ENCODE measurements at regions not wholly inside any gene's neighbourhood (a gene's known extent, or its start where the extent isn't known, plus 50 kb on each side); places are given as distances from the start of the nearest gene placed in this dataset.

DNA sequence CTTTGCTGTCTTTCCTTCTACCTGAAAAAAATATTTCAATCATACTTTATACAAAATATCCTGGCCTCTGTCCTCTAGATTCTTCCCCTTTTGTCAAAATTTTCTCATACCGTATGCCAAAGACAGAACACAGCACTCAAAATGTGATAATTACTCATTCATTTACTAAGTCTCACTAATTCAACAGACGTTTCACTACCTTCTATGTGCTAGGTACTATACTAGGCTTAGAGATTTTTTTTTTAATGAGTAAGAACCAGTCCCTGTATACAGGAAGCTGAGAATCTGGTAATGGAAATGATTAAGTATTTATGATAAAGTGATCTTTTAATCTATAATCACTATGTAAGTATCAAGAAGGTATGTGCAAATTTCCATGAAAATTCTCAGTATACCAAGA lies 128.0 kb downstream of the ELAPOR2 start:
- Histone ChIP-seq H3K27ac (peak overlapping the region in 1 of 4 donors; percentile 50), H3K36me3 (no peaks in the 10 kb centered on the region), H3K9me3 (no peaks in the 10 kb centered on the region), H3K4me3 (no peak overlapping the region), H3K27me3 (no peaks in the 10 kb centered on the region), H3K4me1 (peaks cover 0 to 11% (median 0%) of the 10 kb centered on the region in 4 donors)
- TF ChIP-seq, protein P1, sequence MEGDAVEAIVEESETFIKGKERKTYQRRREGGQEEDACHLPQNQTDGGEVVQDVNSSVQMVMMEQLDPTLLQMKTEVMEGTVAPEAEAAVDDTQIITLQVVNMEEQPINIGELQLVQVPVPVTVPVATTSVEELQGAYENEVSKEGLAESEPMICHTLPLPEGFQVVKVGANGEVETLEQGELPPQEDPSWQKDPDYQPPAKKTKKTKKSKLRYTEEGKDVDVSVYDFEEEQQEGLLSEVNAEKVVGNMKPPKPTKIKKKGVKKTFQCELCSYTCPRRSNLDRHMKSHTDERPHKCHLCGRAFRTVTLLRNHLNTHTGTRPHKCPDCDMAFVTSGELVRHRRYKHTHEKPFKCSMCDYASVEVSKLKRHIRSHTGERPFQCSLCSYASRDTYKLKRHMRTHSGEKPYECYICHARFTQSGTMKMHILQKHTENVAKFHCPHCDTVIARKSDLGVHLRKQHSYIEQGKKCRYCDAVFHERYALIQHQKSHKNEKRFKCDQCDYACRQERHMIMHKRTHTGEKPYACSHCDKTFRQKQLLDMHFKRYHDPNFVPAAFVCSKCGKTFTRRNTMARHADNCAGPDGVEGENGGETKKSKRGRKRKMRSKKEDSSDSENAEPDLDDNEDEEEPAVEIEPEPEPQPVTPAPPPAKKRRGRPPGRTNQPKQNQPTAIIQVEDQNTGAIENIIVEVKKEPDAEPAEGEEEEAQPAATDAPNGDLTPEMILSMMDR (IDR thresholded peaks at IDR 0.05), result no peak
- TF ChIP-seq EP300 (IDR thresholded peaks at IDR 0.05) (no peak), POLR2A (IDR thresholded peaks at IDR 0.05) (no peak)
- WGBS, 2 donors, result 79 to 85% methylated on average over 2 of the region's 2 CpGs
- DNase-seq (ENCODE audit: low spot score in 2 of 2), result no peak

DNA sequence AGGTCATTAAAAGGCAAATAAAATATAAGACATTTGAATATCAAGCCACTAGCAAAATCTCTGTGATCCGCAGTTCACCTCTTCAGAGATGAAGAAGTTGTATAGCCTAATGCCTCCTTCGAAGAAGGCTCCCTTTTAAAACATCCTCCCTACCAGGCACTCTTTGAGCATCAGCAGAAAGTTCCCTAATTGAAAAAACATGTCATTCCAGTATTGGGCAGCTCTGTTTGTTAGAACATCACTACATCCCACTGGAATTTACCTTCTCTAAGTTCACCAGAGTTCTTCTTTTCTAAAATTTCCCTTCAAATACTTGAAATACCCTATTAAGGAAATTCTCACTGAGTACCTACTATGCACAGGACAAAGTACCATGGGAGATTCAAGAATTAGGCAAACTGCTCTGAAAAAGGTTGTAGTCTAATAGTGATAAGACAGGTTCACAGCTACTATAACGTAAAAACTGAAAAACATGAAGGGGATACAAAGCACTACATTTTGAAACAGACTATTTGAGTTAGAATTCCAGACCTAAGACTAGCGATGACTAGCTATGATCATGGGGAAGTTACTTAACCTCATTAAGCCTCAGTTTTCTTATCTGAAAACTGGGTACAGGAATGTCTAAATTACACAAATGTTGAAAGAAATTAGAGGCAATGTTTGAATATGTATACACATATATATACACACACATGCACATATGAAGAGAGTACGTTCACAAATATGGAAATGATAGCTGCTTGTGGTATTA lies 128.7 kb downstream of the ELAPOR2 start:
- no peak overlapping the region for H3K27ac ChIP-seq
- H3K4me1 ChIP-seq, result peaks cover 0 to 11% (median 0%) of the 10 kb centered on the region in 4 donors
- no peaks in the 10 kb centered on the region for H3K36me3 ChIP-seq
- no peak overlapping the region for H3K4me3 ChIP-seq
- WGBS, 2 donors, result 90 to 91% methylated on average over 5 of the region's 5 CpGs
- no peak for TF ChIP-seq EP300 (IDR thresholded peaks at IDR 0.05)
- TF ChIP-seq, protein P1 (IDR thresholded peaks at IDR 0.05), result no peak
- no peak for TF ChIP-seq POLR2A (IDR thresholded peaks at IDR 0.05)
- H3K9me3 ChIP-seq, result no peaks in the 10 kb centered on the region
- no peaks in the 10 kb centered on the region for H3K27me3 ChIP-seq
- no peak for DNase-seq (ENCODE audit: low spot score in 2 of 2)

DNA sequence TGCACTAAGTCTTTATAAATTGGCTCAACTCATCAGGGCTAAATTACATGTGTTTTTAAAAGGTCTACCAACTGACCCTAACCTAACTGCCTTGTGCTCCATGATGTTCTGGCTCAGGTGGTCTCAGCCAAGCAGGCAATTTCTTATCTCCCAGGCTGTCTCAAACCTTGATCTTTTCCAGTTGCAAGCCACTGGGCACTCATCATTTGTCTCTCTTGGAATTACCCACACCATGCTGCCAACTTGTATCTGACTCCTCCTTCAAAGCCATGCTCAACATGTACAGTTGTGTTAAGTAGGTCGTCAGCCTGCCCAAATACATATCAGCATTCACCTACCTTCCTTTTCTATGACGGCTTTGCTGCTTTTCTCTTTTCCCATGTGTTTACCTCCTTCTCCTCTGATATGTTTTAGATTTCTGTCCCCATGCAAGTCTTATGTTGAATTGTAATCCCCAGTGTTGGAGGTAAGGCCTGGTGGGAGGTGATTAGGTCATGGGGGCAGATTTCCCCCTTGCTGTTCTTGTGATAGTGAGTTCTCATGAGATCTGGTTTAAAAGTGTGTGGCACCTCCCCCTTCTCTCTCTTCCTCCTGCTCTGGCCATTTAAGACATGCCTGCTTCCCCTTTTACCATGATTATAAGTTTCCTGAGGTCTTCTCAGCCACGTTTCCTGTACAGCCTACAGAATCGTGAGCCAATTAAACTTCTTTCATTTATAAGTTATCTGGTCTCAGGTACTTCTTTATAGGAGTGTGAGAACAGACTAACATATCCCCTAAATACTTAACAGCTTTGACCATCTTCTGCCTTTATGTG lies 130.0 kb downstream of the ELAPOR2 start:
- no peak overlapping the region for H3K4me3 ChIP-seq
- H3K27me3 ChIP-seq, result no peaks in the 10 kb centered on the region
- no peak for DNase-seq (ENCODE audit: low spot score in 2 of 2)
- no peaks in the 10 kb centered on the region for H3K36me3 ChIP-seq
- H3K4me1 ChIP-seq, result peaks cover 0 to 11% (median 0%) of the 10 kb centered on the region in 4 donors
- no peak overlapping the region for H3K27ac ChIP-seq
- WGBS, 2 donors, result 69 to 77% methylated on average over 4 of the region's 4 CpGs
- TF ChIP-seq POLR2A (IDR thresholded peaks at IDR 0.05) (no peak), EP300 (IDR thresholded peaks at IDR 0.05) (no peak)
- TF ChIP-seq, protein P1 (IDR thresholded peaks at IDR 0.05), result no peak
- H3K9me3 ChIP-seq, result no peaks in the 10 kb centered on the region

DNA sequence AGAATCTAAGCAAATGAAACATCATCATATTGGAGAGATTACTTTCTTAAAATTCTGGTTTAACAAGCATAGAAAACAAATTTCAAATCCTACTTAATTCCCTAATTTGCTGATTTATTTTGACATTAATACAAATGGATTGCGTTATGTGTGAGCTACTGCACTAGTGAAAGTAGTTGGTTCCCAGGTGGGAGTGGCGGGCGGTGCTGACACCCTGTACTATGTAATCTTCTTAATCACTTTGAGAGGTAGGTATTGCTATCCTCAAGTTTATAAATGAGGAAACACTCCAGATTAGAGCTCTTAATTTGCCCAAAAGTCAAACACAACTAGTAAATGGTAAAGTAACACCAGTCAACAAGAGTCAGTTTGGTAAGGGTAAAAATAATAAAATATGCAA lies 131.1 kb downstream of the ELAPOR2 start:
- no peak for TF ChIP-seq POLR2A (IDR thresholded peaks at IDR 0.05)
- TF ChIP-seq, protein P1 (IDR thresholded peaks at IDR 0.05), result no peak
- no peak for TF ChIP-seq EP300 (IDR thresholded peaks at IDR 0.05)
- Histone ChIP-seq H3K4me3 (no peak overlapping the region), H3K27me3 (no peaks in the 10 kb centered on the region), H3K36me3 (no peaks in the 10 kb centered on the region), H3K4me1 (peaks cover 0 to 11% (median 0%) of the 10 kb centered on the region in 4 donors), H3K9me3 (no peaks in the 10 kb centered on the region), H3K27ac (no peak overlapping the region)
- DNase-seq (ENCODE audit: low spot score in 2 of 2), result no peak
- 92 to 97% methylated on average over 3 of the region's 3 CpGs for WGBS, 2 donors

DNA sequence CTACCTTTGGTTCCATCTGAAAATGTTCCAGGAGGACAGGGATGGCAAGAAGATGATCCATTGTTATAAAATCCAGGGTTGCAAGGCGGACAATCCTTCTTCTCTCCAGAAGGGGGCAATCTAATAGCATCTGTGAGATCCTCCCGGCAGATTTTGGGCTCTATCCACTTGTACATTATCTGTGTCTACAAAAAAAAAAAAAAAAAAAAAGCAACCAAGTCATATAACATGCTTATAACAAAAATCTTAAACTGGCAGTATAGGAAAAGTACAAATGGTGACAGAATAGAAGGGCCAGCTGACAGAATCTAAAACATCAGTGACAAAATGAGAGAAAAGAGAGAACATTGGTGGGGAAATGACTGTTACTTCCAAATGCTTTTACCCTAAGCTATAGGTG lies 132.7 kb downstream of the ELAPOR2 start:
- Histone ChIP-seq H3K36me3 (no peaks in the 10 kb centered on the region), H3K9me3 (no peaks in the 10 kb centered on the region), H3K4me3 (no peak overlapping the region), H3K27ac (no peak overlapping the region), H3K27me3 (no peaks in the 10 kb centered on the region), H3K4me1 (peaks cover 0 to 2% (median 0%) of the 10 kb centered on the region in 4 donors)
- TF ChIP-seq, protein P1 (IDR thresholded peaks at IDR 0.05), result peak; percentile 44 to 61 (median 47)
- no peak for TF ChIP-seq POLR2A (IDR thresholded peaks at IDR 0.05)
- TF ChIP-seq EP300 (IDR thresholded peaks at IDR 0.05), result no peak
- DNase-seq (ENCODE audit: low spot score in 2 of 2), result peak in 1 of 2 donors; percentile 56
- WGBS, 2 donors, result 13 to 15% methylated on average over 2 of the region's 2 CpGs
